Esophagus squamous epithelium (tissue), 5 donors: ENCODE measurements at regions not wholly inside any gene's neighbourhood (a gene's known extent, or its start where the extent isn't known, plus 50 kb on each side); places are given as distances from the start of the nearest gene placed in this dataset.

Experiments
- DNase-seq: peaks from one replicate; lab custom pipeline; 2025; lab: John Stamatoyannopoulos, UW
- H3K27ac ChIP-seq, 4 donors: fragments of 200-600 bp; sonication (generic); one replicate each; pipeline ENCODE4 v1.5.1; 2016 to 2019; ENCODE audit warnings: mild to moderate bottlenecking in 1 of 4
- H3K27me3 ChIP-seq, 4 donors: fragments of 200-600 bp; sonication (generic); 1 replicate in 3 of 4; 2 replicates in 1 of 4; pipeline versions ENCODE4 v1.5.1 to v1.6.0; 2017 to 2021; ENCODE audit warnings: antibody characterized with exemption in 1 of 4
- H3K36me3 ChIP-seq, 3 donors: fragments of 200-600 bp; sonication (generic); one replicate each; pipeline ENCODE4 v1.5.1; 2016 to 2019
- H3K4me1 ChIP-seq, 3 donors: fragments of 200-600 bp; sonication (generic); one replicate each; pipeline ENCODE4 v1.5.1; 2017 to 2019
- H3K4me3 ChIP-seq, 4 donors: fragments of 200-600 bp; sonication (generic); 1 replicate in 3 of 4; 2 replicates in 1 of 4; pipeline ENCODE4 v1.5.1; 2016 to 2019; ENCODE audit warnings: mild to moderate bottlenecking in 2 of 4, moderate library complexity in 1 of 4
- H3K9me3 ChIP-seq, 3 donors: fragments of 200-600 bp; sonication (generic); one replicate each; pipeline ENCODE4 v1.5.1; 2016 to 2019
- POLR2A ChIP-seq, 4 donors: fragments of 450-650 bp; IDR thresholded peaks; one replicate each; pipeline ENCODE4 v1.6.1; 2017; ENCODE audit warnings: antibody characterized with exemption in 4 of 4, mild to moderate bottlenecking in 4 of 4, moderate library complexity in 3 of 4
- WGBS, 2 donors: methylation state at CpG; one replicate each; pipeline ENCODE4 v1.1.5; 2018; 5-methylcytosine and 5-hydroxymethylcytosine counted together
- intact Hi-C: fragments of 100-400 bp; cut with DNase I; formaldehyde crosslinking; loops from one replicate; pipeline ENCODE4 v1.15.0; 2022
- TF ChIP-seq, protein P1 (sequence below), 6 experiments: fragments of 450-650 bp in 4 of 6; fragments of 200-600 bp in 2 of 6; sonication (generic) in 2 of 6; IDR thresholded peaks; one replicate each; pipeline ENCODE4 v1.5.1; 2016 to 2019; ENCODE audit warnings: antibody characterized with exemption in 6 of 6, mild to moderate bottlenecking in 4 of 6, moderate library complexity in 4 of 6
- donor health status: DM: yes; HTN: yes; CAD: no.

DNA sequence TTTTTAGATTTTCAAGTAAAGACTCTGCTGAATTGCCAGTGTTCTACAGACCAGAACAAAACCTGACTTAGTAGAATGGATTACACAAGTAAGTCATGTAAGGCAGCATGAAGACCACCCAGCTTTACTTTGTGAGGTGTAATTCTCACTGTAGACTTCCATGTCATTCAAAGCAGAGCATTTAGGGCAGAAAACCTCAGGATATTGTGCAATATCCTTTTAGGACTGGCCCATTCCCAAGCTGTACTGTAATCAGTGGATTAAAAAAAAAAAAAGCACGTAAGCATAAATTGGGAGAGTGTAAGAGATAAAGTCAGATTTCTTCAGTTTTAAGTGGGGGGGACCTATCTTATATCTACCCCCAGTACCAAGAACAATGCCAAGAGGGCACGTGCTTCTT lies 380.5 kb upstream of the PRMT6 start:
- TF ChIP-seq POLR2A (IDR thresholded peaks at IDR 0.05): no peak
- TF ChIP-seq, protein P1, sequence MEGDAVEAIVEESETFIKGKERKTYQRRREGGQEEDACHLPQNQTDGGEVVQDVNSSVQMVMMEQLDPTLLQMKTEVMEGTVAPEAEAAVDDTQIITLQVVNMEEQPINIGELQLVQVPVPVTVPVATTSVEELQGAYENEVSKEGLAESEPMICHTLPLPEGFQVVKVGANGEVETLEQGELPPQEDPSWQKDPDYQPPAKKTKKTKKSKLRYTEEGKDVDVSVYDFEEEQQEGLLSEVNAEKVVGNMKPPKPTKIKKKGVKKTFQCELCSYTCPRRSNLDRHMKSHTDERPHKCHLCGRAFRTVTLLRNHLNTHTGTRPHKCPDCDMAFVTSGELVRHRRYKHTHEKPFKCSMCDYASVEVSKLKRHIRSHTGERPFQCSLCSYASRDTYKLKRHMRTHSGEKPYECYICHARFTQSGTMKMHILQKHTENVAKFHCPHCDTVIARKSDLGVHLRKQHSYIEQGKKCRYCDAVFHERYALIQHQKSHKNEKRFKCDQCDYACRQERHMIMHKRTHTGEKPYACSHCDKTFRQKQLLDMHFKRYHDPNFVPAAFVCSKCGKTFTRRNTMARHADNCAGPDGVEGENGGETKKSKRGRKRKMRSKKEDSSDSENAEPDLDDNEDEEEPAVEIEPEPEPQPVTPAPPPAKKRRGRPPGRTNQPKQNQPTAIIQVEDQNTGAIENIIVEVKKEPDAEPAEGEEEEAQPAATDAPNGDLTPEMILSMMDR (IDR thresholded peaks at IDR 0.05): no peak
- 36 to 37% methylated on average over 2 of the region's 2 CpGs for WGBS, 2 donors
- no peak for DNase-seq
- H3K9me3 ChIP-seq: no peaks in the 10 kb centered on the region
- H3K27ac ChIP-seq: no peak overlapping the region
- H3K27me3 ChIP-seq: no peaks in the 10 kb centered on the region
- H3K36me3 ChIP-seq: no peaks in the 10 kb centered on the region
- H3K4me1 ChIP-seq: no peaks in the 10 kb centered on the region
- intact Hi-C loops: no loop called here
- no peak overlapping the region for H3K4me3 ChIP-seq

DNA sequence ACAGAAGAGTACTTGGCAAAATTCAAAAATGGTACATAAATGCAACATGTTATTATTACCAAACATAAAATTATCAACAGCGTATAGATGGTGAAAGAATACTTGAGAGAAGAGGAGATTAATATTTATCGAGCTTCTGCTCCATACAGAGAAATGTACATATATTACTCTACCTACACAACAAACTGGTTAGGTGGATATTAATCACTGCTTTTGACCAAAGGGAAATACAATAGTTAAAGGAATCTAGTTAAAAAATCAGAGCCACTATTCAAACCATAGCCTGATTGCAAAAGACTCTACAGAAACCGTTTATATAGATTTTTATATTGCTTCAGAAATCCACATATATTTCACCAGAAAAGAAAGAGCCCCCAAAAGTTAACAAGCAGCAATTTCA lies 379.3 kb upstream of the PRMT6 start:
- no peaks in the 10 kb centered on the region for H3K27me3 ChIP-seq
- H3K4me3 ChIP-seq: no peak overlapping the region
- no peak for TF ChIP-seq POLR2A (IDR thresholded peaks at IDR 0.05)
- TF ChIP-seq, protein P1 (IDR thresholded peaks at IDR 0.05): no peak
- no peaks in the 10 kb centered on the region for H3K36me3 ChIP-seq
- H3K9me3 ChIP-seq: no peaks in the 10 kb centered on the region
- WGBS, 2 donors: 61 to 65% methylated on average over 3 of the region's 3 CpGs
- intact Hi-C loops: no loop called here
- H3K4me1 ChIP-seq: no peaks in the 10 kb centered on the region
- no peak overlapping the region for H3K27ac ChIP-seq
- no peak for DNase-seq

DNA sequence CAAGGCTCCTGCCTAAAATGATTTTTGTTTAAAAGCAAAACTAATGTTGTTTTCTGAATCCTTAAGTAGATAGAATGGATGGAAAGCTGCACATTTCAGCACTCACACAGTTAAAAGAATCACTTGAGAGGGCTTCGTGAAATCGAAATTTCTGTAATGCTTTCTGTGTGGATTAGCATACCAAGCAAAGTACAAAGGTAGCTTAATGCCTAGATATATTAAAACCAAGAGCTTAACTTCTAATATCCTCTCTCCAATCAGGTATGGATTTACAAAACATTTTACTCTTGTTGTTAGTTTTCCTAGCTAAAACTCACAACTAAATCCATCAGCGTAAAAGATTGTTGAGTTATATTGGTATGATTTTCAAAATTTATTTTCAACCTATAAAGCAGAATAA lies 378.8 kb upstream of the PRMT6 start:
- intact Hi-C loops: no loop called here
- WGBS, 2 donors: 33 to 54% methylated on average over 3 of the region's 3 CpGs
- no peak for TF ChIP-seq POLR2A (IDR thresholded peaks at IDR 0.05)
- TF ChIP-seq, protein P1 (IDR thresholded peaks at IDR 0.05): no peak
- Histone ChIP-seq H3K4me1 (no peaks in the 10 kb centered on the region), H3K36me3 (no peaks in the 10 kb centered on the region), H3K27ac (no peak overlapping the region), H3K9me3 (no peaks in the 10 kb centered on the region), H3K27me3 (no peaks in the 10 kb centered on the region), H3K4me3 (no peak overlapping the region)
- DNase-seq: no peak

DNA sequence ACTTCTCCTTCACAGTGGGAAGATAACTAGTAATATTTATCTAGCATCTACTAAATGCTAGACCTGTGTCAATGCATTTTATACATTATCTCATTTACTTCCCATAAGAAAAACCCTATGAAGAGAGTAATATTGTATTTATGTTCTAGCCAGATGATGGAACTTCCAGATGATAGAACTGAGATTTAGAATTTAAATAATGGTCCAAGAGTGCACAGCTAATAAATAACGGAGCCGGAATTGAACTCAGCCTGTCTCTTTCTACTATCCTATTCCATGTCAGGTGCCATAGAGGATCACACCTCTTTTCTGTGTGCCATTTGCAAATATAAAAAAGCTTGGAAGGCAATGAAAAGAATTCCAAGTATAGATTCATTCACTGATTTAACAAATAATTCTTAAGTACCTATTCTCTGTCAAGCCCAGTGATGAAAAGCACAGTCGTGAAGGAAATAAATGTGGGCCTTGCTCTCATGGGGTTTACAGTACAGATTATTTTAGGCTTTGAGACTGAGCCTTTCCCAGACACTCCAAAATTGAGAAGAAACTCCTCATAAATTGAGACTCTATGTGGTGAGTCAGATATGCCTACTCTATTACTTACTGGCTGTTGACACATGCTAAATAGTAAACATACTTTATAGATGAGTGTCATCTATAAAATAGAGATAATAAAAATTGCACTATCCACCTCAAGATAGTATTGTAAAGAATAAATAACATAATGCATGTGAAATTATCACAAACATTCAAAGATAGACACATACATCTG lies 378.0 kb upstream of the PRMT6 start:
- Histone ChIP-seq H3K36me3 (no peaks in the 10 kb centered on the region), H3K27me3 (no peaks in the 10 kb centered on the region), H3K4me3 (no peak overlapping the region), H3K9me3 (no peaks in the 10 kb centered on the region), H3K27ac (no peak overlapping the region), H3K4me1 (no peaks in the 10 kb centered on the region)
- intact Hi-C loops: no loop called here
- DNase-seq: no peak
- TF ChIP-seq, protein P1 (IDR thresholded peaks at IDR 0.05): no peak
- TF ChIP-seq POLR2A (IDR thresholded peaks at IDR 0.05): no peak
- 73 to 83% methylated on average over 3 of the region's 3 CpGs for WGBS, 2 donors

DNA sequence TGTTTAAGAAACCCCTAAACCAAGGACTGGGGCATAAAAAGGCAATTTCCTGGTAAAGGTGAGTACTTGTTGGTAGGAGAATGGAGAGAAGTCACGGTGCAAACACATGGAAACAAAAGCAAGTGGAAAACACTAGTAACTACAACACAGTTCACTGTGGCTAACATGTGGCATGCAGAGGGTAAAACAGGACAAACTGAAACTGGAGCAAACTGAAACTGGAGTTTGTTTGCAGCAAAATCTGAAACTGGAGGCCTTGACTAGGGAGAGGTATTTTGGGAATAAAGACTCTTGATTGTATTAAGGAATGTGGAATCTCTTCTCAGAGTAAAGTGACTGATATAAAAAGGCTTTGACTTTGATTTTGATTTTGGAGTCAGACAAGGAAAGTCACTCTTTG lies 376.3 kb upstream of the PRMT6 start:
- no peaks in the 10 kb centered on the region for H3K4me1 ChIP-seq
- DNase-seq: no peak
- WGBS, 2 donors: 67 to 75% methylated on average over 1 of the region's 1 CpG
- no peak overlapping the region for H3K27ac ChIP-seq
- intact Hi-C loops: no loop called here
- H3K36me3 ChIP-seq: no peaks in the 10 kb centered on the region
- H3K9me3 ChIP-seq: no peaks in the 10 kb centered on the region
- H3K4me3 ChIP-seq: no peak overlapping the region
- TF ChIP-seq POLR2A (IDR thresholded peaks at IDR 0.05): no peak
- TF ChIP-seq, protein P1 (IDR thresholded peaks at IDR 0.05): no peak
- no peaks in the 10 kb centered on the region for H3K27me3 ChIP-seq
